GM21576 (cell line): ENCODE measurements at regions not wholly inside any gene's neighbourhood (a gene's known extent, or its start where the extent isn't known, plus 50 kb on each side); places are given as distances from the start of the nearest gene placed in this dataset.

Source experiments
- ATAC-seq: cut with Tn5 transposase; IDR thresholded peaks from one replicate; pipeline ENCODE4 v1.9.1; 2021; ENCODE audit warnings: mild to moderate bottlenecking, moderate library complexity; ENCODE audit not compliant: unreplicated experiment

DNA sequence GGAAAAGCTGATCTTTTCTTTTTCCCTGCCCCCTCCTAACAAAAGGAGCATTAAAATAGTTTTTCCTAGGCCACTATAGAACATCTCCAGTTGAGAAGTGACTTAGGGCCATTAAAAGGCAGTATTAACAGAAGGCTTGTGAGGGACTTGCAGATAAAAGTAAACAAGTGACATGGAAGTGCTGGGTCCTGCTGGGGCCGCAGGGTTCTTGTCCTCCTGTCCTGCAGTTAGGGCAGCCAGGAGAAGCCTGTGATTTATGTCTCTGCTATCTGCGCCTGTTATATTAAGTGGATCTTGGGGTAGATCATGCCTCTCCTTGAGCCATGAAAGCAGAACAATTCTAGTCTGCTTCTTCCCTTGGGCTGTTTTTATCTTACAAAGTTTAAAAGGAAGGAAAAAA, 271.4 kb upstream of the C11orf87 start:
- no peak for ATAC-seq

DNA sequence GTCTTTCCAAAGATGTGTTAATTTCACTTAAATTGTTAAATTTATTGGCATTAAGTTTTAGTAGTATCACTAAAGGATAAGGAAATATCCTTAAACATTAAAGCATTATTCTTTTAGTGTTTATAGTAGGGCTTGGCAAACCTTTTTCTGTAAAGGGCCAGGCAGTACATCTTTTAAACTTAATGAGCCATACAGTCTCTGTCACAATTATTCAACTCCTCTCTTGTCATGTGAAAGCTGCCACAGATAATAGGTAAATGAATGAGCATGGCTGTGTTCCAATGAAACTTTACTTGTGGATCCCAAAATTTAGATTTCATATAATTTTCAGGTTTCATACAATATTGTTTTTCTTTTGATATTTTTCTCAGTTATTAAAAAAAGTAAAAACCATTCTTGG, 268.2 kb upstream of the C11orf87 start:
- no peak for ATAC-seq

DNA sequence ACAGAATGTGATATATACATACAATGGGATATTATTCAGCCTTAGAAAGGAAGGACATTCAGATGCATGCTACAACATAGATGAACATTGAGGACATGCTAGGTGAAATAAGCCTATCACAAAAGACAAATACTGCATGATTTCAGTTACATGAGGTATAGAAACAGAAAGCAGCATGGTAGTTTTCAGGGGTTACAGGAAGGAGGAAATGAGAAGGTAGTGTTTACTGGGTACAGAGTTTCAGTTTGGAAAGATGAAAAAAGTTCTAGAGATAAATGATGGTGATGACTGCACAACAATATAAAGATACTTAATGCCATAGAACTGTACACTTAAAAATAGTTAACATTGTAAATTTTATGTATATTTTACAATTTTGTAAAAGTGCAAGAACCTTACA, 266.7 kb upstream of the C11orf87 start:
- ATAC-seq: peak; percentile 94

DNA sequence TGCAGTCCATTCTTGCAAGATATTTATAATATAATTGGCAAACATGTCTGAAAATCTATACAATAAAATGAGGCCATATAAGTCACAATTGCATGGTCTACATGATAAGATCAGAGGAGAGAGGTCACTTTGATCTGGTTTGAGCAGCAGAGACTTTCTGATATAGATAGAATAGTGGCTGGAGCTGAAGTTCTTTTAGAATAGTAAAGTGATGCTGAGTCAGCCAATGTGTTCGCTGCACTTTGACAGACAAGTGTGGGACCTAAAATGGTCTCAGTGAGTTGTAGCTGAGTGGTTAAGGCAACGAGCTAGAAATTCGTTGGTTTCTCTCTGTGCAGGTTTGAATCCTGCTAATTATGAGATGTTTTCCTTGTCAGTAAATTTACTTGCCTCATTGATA, 257.0 kb upstream of the C11orf87 start:
- ATAC-seq: no peak

GRCh38 chr11:109166441-109166840, 255.5 kb upstream of the C11orf87 start:
- no peak for ATAC-seq

- no peak for ATAC-seq
Measured at GRCh38 chr11:109173504-109173903, 248.5 kb upstream of the C11orf87 start.

DNA sequence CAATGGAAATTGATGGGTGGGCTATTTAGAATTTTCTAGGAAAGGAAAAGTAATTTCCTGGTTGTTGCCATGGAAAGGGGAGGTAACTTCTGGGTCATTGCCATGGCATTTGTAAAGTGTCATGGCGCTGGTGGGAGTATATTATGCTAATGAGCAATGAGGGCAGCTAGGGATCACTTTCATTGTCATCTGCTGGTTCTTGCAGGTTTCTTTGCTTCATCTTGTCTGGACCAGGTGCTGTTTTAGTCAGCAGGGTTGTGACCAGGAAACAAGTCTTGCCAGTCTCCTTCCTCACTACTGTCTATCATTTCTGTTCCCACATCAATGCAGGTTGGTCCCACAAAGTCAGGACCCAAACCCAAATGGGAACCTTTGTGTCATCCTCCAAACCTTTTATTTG, 237.6 kb upstream of the C11orf87 start:
- no peak for ATAC-seq

DNA sequence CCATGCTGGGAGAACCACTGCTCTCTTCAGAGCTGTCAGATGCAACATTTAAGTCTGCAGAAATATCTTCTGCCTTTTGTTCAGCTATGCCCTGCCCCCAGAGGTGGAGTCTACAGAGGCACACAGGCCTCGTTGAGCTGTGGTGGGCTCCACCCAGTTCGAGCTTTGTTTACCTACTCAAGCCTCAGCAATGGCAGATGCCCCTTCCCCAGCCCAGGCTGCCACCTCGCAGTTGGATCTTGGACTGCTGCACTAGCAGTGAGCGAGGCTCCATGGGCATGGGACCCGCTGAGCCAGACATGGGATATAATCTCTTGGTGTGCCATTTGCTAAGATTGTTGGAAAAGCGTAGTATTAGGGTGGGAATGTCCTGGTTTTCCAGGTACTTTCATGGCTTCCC, 229.1 kb upstream of the C11orf87 start:
- ATAC-seq: no peak

DNA sequence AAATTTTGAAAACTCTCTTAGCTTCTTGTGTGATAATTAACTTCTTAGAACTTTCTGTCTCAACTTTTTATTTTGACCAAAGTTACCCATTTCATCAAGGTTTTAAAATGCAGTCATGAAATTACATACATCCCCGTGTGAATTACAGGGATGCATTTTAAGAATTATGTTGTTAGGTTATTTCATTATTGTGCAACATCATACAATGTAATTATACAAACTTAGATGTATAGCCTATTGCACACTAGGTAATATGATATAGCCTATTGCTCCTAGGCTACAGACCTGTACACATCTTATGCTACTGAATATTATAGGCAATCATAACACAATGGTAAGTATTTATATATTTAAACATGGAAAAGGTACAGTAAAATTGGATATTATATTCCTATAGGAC, 228.1 kb upstream of the C11orf87 start:
- no peak for ATAC-seq

- ATAC-seq: no peak
Measured at GRCh38 chr11:109196016-109196415, 226.0 kb upstream of the C11orf87 start.

DNA sequence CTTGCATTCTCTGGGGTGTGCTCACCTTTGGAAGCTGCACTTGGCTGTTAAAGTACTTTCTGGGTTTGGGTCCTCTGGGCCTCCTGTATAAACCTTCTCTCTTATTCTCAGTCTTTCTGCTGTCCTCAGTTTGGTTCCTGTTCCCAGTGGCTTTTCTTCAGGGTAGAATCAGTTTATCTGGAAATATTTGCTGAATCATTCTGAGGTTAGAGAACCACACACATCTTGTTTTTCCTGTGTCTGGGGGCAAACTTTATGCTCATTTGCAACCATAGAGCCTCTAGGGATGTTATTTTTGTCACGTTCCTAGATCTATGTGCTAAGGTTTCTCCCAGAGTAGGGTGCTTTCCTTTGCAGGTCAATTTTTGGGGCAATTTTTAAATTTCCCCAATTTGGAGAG, 224.3 kb upstream of the C11orf87 start:
- ATAC-seq: no peak

DNA sequence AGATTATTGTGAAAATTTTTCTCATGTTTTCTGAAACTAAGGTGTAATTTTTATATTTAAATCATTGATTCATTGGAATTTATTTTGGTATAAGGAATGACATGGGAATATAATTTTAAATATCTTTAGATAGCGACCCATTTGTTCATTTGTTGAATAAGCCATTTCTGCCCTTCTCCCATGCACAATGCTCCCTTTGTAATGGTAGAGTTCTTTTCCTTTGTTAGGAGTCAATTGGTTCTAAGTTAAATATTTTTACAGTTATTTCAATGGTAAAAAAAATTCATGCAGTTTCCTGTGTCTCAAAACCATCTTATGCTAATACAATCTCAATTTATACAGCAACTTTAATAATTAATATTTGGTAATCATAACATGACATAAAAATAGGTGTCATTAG, 218.8 kb upstream of the C11orf87 start:
- no peak for ATAC-seq

GRCh38 chr11:109205312-109205711, 216.7 kb upstream of the C11orf87 start:
- ATAC-seq: no peak

DNA sequence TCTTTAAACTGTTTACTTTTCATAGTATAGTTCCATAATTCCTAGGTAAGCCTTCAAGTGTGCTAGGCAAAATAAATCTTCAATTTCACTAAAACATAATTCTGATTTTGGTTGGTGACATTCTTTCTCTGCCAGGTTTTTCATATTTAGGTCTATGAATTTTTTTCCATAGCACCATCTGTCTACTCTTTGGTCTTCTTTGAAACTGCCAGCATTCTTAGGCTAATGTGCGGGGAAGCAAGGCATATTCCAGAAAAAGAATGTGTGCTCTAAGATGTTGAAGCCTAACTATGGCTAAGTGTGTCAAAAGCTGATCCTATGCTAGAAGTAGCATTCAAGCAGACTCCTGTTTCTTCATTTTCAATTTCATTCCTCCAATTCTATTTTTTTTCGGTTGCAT, 213.9 kb upstream of the C11orf87 start:
- no peak for ATAC-seq

DNA sequence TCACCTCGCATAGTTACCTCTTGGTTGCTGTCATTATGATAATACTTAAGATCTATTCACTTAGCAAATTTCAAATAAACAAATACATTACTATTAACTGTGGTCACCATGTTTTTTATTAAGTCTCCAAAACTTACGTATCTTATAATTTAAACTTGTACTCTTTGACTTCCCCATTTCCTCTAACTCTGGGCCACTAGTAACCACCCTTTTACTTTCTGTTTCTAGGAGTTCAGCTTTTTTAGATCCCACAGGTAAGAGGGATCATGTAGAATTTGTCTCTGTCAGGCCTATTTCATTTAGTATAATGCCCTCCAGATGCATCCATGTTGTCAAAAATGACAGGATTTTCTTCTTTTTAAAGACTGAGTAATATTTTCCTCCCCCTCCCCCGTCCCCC, 212.4 kb upstream of the C11orf87 start:
- ATAC-seq: no peak

- no peak for ATAC-seq
Measured at GRCh38 chr11:109221190-109221589, 200.8 kb upstream of the C11orf87 start.

DNA sequence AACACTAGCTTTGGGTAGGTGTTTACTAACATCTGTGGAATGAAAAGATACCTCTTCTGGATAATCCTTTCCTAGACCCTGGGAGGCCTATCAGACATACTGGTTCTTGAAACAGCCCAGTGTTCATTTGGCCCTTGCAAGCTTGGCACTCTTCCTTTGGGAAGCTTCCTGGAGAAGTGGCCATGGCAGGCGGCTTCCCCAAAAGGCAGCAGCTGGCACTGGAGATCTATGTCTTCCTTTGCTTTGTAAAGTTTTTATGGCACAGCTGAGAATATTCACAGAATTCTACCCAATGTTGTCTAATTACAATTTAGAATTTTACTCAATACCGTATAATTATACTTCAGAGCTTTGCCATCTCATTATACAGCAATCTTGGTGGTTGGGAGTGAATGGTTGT, 199.2 kb upstream of the C11orf87 start:
- ATAC-seq: no peak

DNA sequence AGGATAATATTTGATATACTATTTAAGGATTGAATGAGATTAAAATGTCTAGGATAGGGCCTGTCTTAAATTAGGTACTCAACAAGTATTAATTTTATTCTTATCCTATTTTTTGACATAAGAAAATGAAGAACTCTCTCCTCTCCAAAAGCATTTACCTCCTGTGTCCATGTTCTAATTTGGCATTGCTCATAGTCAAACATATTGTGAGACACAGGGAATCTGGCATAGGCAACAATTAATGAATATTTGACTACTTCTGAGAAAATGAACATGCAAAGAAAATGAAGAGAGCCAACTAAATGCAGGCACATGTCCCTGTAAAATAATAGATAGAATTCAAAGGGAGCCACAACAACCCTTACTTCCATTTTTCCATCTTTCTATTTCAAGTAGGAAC, 198.5 kb upstream of the C11orf87 start:
- no peak for ATAC-seq

GRCh38 chr11:109229682-109230081, 192.3 kb upstream of the C11orf87 start:
- no peak for ATAC-seq

DNA sequence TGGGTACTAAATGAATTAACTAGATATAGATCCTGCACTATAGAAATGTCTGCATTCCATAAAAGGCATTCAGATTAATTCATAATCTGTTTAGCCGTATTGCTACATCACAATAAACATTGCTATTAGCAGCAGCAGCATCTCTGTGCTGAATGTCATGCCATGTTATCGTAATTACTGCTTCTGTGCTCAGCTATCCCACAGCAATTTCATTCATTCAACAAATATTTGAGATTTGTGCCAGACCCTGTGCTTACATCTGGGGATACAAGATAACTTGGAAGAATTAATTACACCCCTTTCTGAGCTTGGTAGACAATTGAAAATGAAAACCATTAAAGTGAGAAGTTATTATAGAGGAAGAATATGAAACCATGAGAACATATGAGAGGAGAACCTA, 185.8 kb upstream of the C11orf87 start:
- ATAC-seq: no peak

- no peak for ATAC-seq
Measured at GRCh38 chr11:109236696-109237095, 185.3 kb upstream of the C11orf87 start.

- no peak for ATAC-seq
Measured at GRCh38 chr11:109237636-109238035, 184.4 kb upstream of the C11orf87 start.

DNA sequence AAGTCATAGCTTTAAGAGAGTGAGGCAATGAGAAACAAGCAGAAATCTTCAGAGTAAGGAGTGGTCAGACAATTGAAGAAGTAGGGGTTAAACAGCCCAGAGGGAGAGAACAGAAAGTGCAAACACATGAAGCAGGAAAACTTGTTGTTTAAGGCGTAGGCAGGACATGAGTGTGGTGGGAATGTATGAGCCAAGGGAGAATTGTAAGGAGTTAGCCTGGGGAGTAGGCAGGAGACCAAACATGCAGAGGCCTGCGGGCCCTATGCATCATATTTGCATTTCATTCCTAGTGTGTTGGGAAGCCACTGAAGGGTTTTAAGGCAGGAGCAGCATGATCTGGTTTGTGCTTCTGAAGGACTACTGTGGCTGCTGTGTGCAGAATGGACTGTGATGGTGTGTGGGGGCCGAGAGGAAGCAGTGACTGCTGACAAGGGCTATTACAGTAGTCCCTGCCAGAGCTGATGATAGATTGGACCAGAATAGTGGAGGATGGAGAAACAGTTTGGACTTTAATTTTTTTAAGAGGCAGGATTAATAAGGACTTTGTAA, 179.9 kb upstream of the C11orf87 start:
- no peak for ATAC-seq

GRCh38 chr11:109247071-109247470, 174.9 kb upstream of the C11orf87 start:
- ATAC-seq: no peak
